ENCODE measurements at regions not wholly inside any gene's neighbourhood (a gene's known extent, or its start where the extent isn't known, plus 50 kb on each side); places are given as distances from the start of the nearest gene placed in this dataset.

DNA sequence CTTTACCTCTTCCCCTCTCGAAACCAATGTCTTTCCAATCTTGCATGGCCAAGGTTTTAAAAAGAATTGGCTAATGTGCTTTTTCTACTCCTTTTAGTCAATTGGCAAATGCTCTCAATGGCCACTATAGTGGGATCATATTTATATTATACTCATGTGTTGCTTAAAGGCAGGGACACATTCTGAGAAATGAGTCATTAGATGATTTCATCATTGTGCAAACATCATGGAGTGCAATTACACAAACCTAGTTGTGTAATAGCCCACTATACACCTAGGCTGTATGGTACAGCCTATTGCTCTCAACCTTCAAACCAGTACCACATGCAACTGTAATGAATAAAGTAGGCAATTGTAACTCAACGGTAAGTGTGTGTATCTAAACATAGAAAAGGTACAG is 180.9 kb downstream of the HS3ST3A1 start (continued):
- TF ChIP-seq, protein P1, sequence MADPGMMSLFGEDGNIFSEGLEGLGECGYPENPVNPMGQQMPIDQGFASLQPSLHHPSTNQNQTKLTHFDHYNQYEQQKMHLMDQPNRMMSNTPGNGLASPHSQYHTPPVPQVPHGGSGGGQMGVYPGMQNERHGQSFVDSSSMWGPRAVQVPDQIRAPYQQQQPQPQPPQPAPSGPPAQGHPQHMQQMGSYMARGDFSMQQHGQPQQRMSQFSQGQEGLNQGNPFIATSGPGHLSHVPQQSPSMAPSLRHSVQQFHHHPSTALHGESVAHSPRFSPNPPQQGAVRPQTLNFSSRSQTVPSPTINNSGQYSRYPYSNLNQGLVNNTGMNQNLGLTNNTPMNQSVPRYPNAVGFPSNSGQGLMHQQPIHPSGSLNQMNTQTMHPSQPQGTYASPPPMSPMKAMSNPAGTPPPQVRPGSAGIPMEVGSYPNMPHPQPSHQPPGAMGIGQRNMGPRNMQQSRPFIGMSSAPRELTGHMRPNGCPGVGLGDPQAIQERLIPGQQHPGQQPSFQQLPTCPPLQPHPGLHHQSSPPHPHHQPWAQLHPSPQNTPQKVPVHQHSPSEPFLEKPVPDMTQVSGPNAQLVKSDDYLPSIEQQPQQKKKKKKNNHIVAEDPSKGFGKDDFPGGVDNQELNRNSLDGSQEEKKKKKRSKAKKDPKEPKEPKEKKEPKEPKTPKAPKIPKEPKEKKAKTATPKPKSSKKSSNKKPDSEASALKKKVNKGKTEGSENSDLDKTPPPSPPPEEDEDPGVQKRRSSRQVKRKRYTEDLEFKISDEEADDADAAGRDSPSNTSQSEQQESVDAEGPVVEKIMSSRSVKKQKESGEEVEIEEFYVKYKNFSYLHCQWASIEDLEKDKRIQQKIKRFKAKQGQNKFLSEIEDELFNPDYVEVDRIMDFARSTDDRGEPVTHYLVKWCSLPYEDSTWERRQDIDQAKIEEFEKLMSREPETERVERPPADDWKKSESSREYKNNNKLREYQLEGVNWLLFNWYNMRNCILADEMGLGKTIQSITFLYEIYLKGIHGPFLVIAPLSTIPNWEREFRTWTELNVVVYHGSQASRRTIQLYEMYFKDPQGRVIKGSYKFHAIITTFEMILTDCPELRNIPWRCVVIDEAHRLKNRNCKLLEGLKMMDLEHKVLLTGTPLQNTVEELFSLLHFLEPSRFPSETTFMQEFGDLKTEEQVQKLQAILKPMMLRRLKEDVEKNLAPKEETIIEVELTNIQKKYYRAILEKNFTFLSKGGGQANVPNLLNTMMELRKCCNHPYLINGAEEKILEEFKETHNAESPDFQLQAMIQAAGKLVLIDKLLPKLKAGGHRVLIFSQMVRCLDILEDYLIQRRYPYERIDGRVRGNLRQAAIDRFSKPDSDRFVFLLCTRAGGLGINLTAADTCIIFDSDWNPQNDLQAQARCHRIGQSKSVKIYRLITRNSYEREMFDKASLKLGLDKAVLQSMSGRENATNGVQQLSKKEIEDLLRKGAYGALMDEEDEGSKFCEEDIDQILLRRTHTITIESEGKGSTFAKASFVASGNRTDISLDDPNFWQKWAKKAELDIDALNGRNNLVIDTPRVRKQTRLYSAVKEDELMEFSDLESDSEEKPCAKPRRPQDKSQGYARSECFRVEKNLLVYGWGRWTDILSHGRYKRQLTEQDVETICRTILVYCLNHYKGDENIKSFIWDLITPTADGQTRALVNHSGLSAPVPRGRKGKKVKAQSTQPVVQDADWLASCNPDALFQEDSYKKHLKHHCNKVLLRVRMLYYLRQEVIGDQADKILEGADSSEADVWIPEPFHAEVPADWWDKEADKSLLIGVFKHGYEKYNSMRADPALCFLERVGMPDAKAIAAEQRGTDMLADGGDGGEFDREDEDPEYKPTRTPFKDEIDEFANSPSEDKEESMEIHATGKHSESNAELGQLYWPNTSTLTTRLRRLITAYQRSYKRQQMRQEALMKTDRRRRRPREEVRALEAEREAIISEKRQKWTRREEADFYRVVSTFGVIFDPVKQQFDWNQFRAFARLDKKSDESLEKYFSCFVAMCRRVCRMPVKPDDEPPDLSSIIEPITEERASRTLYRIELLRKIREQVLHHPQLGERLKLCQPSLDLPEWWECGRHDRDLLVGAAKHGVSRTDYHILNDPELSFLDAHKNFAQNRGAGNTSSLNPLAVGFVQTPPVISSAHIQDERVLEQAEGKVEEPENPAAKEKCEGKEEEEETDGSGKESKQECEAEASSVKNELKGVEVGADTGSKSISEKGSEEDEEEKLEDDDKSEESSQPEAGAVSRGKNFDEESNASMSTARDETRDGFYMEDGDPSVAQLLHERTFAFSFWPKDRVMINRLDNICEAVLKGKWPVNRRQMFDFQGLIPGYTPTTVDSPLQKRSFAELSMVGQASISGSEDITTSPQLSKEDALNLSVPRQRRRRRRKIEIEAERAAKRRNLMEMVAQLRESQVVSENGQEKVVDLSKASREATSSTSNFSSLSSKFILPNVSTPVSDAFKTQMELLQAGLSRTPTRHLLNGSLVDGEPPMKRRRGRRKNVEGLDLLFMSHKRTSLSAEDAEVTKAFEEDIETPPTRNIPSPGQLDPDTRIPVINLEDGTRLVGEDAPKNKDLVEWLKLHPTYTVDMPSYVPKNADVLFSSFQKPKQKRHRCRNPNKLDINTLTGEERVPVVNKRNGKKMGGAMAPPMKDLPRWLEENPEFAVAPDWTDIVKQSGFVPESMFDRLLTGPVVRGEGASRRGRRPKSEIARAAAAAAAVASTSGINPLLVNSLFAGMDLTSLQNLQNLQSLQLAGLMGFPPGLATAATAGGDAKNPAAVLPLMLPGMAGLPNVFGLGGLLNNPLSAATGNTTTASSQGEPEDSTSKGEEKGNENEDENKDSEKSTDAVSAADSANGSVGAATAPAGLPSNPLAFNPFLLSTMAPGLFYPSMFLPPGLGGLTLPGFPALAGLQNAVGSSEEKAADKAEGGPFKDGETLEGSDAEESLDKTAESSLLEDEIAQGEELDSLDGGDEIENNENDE (IDR thresholded peaks at IDR 0.05; ENCODE audit: insufficient replicate concordance, low read length): no peak
- no peak for TF ChIP-seq BRCA1 (IDR thresholded peaks at IDR 0.05; ENCODE audit: low read depth, low read length)
- no peak for TF ChIP-seq SRF (IDR thresholded peaks at IDR 0.05; ENCODE audit: low read depth, low read length)
- TF ChIP-seq CHD2 (IDR thresholded peaks at IDR 0.05; ENCODE audit: low read length): no peak
- TF ChIP-seq TAF7 (optimal IDR thresholded peaks at IDR 0.05; ENCODE audit: borderline replicate concordance, low read depth, low read length): no peak
- TF ChIP-seq BACH1 (IDR thresholded peaks at IDR 0.05; ENCODE audit: low read length): no peak
- TF ChIP-seq CEBPB (IDR thresholded peaks at IDR 0.05; ENCODE audit: low read depth, low read length): no peak
- TF ChIP-seq EGR1 (IDR thresholded peaks at IDR 0.05; ENCODE audit: borderline replicate concordance, low read depth, low read length): no peak
- TF ChIP-seq ASH2L (IDR thresholded peaks at IDR 0.05; ENCODE audit: low read length): no peak
- TF ChIP-seq, protein P2, sequence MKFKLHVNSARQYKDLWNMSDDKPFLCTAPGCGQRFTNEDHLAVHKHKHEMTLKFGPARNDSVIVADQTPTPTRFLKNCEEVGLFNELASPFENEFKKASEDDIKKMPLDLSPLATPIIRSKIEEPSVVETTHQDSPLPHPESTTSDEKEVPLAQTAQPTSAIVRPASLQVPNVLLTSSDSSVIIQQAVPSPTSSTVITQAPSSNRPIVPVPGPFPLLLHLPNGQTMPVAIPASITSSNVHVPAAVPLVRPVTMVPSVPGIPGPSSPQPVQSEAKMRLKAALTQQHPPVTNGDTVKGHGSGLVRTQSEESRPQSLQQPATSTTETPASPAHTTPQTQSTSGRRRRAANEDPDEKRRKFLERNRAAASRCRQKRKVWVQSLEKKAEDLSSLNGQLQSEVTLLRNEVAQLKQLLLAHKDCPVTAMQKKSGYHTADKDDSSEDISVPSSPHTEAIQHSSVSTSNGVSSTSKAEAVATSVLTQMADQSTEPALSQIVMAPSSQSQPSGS (IDR thresholded peaks at IDR 0.05; ENCODE audit: low read length): no peak
- no peak for TF ChIP-seq TBP (IDR thresholded peaks at IDR 0.05; ENCODE audit: low read depth, low read length)
- no peak for TF ChIP-seq TEAD4 (IDR thresholded peaks at IDR 0.05; ENCODE audit: low read depth, low read length)
